Neural crest cell (in vitro differentiated cells): ENCODE measurements at regions not wholly inside any gene's neighbourhood (a gene's known extent, or its start where the extent isn't known, plus 50 kb on each side); places are given as distances from the start of the nearest gene placed in this dataset.
"Not testable (repeated sequence)": the region's sequence is repeated elsewhere in the genome, so short reads cannot be mapped to it uniquely, and the experiment has no call there.

Experiments used
- DNase-seq: peaks from one replicate; pipeline ENCODE4 v3.0.0; 2021; ENCODE audit warnings: low read depth, mixed read lengths, low spot score
- H3K27ac Mint-ChIP-seq: one replicate; pipeline ENCODE4 v1.8.0; 2021; ENCODE audit warnings: mild to moderate bottlenecking, mixed read lengths; ENCODE audit not compliant: unreplicated experiment
- H3K27me3 Mint-ChIP-seq: 2 replicates; pipeline ENCODE4 v1.8.0; 2021; ENCODE audit warnings: low read depth, mild to moderate bottlenecking, mixed read lengths
- H3K36me3 Mint-ChIP-seq: 2 replicates; pipeline ENCODE4 v1.8.0; 2021; ENCODE audit warnings: low read depth, mild to moderate bottlenecking, mixed read lengths
- H3K4me1 Mint-ChIP-seq: 2 replicates; pipeline ENCODE4 v1.8.0; 2021; ENCODE audit warnings: mixed read lengths
- H3K4me3 Mint-ChIP-seq: one replicate; pipeline ENCODE4 v1.8.0; 2021; ENCODE audit warnings: mild to moderate bottlenecking, mixed read lengths
- H3K9me3 Mint-ChIP-seq: 2 replicates; pipeline ENCODE4 v1.8.0; 2021; ENCODE audit warnings: mixed read lengths
- TF ChIP-seq, protein P1 (sequence below): fragments of 200-600 bp; sonication (generic); conservative IDR thresholded peaks from 2 replicates; pipeline ENCODE4 v1.5.0; 2021; ENCODE audit warnings: antibody characterized with exemption, mild to moderate bottlenecking

DNA sequence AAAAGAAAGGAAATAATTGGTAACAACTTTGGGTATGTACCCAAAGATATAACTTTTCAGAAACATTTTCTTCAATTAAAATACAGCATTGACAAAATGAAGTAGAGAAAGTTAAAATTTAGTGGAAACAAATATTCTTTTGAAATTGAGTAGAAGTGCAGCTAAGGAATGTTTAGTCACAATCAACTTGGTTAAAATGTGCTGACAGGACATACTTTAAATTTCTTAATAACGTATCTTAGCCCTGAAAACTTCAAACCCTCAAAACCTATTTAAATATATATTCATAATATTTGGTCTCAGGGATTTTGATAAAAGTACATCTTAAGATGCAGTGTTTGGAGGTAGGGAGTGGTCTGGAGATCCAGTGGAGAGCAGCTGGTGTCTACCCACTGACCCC lies 240.8 kb downstream of the DKK2 start:
- Mint-ChIP-seq H3K9me3 (no peaks in the 10 kb centered on the region), H3K27me3 (peaks cover 27% of the 10 kb centered on the region), H3K27ac (no peak overlapping the region), H3K4me3 (no peak overlapping the region), H3K4me1 (no peaks in the 10 kb centered on the region), H3K36me3 (no peaks in the 10 kb centered on the region)
- no peak for DNase-seq
- TF ChIP-seq, protein P1, sequence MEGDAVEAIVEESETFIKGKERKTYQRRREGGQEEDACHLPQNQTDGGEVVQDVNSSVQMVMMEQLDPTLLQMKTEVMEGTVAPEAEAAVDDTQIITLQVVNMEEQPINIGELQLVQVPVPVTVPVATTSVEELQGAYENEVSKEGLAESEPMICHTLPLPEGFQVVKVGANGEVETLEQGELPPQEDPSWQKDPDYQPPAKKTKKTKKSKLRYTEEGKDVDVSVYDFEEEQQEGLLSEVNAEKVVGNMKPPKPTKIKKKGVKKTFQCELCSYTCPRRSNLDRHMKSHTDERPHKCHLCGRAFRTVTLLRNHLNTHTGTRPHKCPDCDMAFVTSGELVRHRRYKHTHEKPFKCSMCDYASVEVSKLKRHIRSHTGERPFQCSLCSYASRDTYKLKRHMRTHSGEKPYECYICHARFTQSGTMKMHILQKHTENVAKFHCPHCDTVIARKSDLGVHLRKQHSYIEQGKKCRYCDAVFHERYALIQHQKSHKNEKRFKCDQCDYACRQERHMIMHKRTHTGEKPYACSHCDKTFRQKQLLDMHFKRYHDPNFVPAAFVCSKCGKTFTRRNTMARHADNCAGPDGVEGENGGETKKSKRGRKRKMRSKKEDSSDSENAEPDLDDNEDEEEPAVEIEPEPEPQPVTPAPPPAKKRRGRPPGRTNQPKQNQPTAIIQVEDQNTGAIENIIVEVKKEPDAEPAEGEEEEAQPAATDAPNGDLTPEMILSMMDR: no peak

DNA sequence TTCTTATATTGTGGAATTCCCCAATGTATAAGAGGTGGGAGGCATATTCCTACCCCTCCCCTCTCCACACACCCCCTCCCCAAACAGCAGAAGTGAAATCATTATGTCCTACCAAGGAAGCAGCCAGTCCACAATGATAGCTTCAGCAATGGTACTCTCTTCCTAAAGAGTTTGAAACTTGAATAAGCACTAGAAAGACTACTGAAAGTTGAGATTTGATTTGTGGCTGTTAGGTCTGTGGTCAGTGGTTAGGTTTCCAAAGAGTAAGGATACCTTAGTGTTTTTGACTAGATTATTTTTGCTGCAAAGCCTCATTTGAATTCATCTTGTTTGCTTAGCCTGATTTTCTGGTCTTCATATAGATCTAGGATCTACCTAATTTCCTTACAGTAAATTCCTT lies 242.2 kb downstream of the DKK2 start:
- TF ChIP-seq, protein P1: no peak
- Mint-ChIP-seq H3K27me3 (peaks cover 31% of the 10 kb centered on the region), H3K36me3 (no peaks in the 10 kb centered on the region), H3K4me1 (no peaks in the 10 kb centered on the region), H3K4me3 (no peak overlapping the region), H3K9me3 (no peaks in the 10 kb centered on the region), H3K27ac (no peak overlapping the region)
- DNase-seq: no peak

DNA sequence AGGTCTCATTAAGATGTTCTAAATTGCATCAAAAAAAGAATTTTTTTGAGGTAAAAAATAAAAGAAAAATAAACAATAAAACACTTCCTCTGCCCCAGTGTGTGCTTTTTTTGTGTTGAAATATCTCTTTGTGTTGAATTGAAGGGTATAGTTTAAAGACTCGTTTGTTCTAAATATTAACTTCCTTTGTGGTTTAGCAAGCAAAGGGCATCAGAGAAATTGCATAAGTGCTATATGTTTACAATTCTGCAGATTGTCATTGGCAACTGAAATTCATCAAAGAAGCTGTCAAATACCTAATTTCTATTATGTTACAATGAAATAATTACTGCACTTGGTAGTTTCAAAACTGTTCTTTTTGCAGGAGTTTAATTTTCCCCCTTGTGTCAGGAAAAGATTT lies 260.5 kb downstream of the DKK2 start:
- Mint-ChIP-seq H3K27ac (no peak overlapping the region), H3K36me3 (no peaks in the 10 kb centered on the region), H3K4me1 (no peaks in the 10 kb centered on the region), H3K27me3 (peaks cover 5% of the 10 kb centered on the region), H3K4me3 (no peak overlapping the region), H3K9me3 (no peaks in the 10 kb centered on the region)
- DNase-seq: no peak
- TF ChIP-seq, protein P1: no peak

DNA sequence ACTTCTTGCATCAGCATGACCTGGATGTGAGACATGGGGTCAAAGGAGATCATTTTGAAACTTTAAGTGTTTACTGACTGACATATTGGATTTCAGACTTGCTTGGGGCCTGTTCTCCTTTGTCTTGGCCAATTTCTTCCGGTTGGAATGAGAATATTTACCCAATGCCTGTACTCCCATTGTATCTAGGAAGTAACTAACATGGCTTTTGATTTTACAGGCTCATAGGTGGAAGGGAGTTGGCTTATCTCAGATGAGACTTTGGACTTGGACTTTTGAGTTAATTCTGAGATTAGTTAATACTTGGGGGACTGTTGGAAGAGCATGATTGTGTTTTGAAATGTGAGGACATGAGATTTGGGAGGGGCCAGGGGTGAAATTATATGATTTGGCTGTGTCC lies 262.1 kb downstream of the DKK2 start:
- not testable (repeated sequence) for DNase-seq, H3K4me1 Mint-ChIP-seq, H3K36me3 Mint-ChIP-seq, H3K4me3 Mint-ChIP-seq, H3K9me3 Mint-ChIP-seq, H3K27me3 Mint-ChIP-seq, H3K27ac Mint-ChIP-seq

DNA sequence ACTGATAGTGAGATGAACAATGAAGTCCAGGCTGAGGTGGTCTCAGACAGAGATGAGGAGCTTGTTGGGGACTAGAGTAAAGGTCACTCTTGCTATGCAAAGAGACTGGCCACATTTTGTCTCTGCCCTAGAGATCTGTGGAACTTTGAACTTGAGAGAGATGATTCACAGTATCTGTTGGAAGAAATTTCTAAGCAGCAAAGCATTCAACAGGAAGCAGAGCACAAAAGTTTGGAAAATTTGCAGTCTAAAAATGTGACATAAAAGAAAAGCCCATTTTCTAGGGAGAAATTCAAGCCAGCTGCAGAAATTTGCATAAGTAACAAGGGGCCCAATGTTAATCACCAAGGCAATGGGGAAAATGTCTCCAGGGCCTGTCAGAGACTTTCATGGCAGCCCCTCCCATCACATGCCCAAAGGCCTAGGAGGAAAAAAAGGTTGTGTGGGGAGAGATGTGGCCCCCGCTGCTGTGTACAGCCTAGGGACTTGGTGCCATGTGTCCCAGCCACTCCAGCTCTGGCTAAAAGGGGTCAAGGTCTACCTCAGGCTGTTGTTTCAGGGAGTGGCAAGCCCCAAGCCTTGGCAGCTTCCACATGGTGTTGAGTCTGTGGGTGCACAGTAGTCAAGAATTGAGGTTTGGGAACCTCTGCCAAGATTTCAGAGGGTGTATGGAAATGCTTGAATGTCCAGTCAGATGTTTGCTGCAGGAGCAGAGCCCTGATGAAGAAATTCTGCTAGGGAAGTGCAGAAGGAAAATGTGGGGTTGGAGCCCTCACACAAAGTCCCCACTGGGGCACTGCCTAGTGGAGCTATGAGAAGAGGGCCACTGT lies 262.8 kb downstream of the DKK2 start:
- Mint-ChIP-seq H3K27me3 (peaks cover 2% of the 10 kb centered on the region), H3K9me3 (peaks cover 3% of the 10 kb centered on the region), H3K4me3 (no peak overlapping the region), H3K4me1 (no peaks in the 10 kb centered on the region), H3K36me3 (no peaks in the 10 kb centered on the region), H3K27ac (no peak overlapping the region)
- DNase-seq: no peak
- TF ChIP-seq, protein P1: no peak

DNA sequence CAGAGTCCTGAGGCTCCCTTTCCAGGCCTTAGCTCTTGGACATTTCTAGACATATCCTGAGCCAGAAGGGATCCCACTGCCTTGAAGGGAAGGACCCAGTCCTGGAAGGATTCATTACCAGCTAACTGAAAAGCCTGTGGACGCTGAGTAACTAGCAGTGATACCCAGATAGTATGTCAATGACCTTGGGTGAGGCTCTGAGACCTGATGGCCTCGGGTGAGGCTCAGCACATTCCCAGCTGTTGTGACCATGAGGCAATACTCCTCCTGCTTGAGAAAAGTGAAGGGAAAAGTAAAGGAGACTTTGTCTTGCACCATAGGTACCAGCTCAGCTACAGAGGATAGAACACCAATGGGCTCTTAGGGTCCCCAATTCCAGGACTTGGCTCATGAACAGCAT lies 268.1 kb downstream of the DKK2 start:
- no peak overlapping the region for H3K4me3 Mint-ChIP-seq
- H3K36me3 Mint-ChIP-seq: no peaks in the 10 kb centered on the region
- no peak for DNase-seq
- H3K27ac Mint-ChIP-seq: no peak overlapping the region
- TF ChIP-seq, protein P1: no peak
- peaks cover 3% of the 10 kb centered on the region for H3K9me3 Mint-ChIP-seq
- H3K4me1 Mint-ChIP-seq: no peaks in the 10 kb centered on the region
- H3K27me3 Mint-ChIP-seq: peaks cover 2% of the 10 kb centered on the region
